HepG2 (cell line): ENCODE measurements at regions not wholly inside any gene's neighbourhood (a gene's known extent, or its start where the extent isn't known, plus 50 kb on each side); places are given as distances from the start of the nearest gene placed in this dataset.

ENCODE experiments used
- HOXA3 ChIP-seq: sonication (generic); formaldehyde crosslinking; IDR thresholded peaks from 2 replicates; pipeline ENCODE4 v1.5.0; 2020; ENCODE audit warnings: missing genetic modification reagents
- MEIS2 ChIP-seq: sonication (generic); formaldehyde crosslinking; IDR thresholded peaks from 2 replicates; pipeline ENCODE4 v1.9.0; 2021; ENCODE audit warnings: mild to moderate bottlenecking, missing genetic modification reagents
- MXD4 ChIP-seq: IDR thresholded peaks from 2 replicates; pipeline ENCODE4 v1.6.1; 2016; ENCODE audit warnings: mild to moderate bottlenecking, missing biosample characterization, missing genetic modification reagents
- RCOR2 ChIP-seq: IDR thresholded peaks from 2 replicates; pipeline ENCODE4 v1.6.1; 2016; ENCODE audit warnings: missing biosample characterization, missing genetic modification reagents
- REPIN1 ChIP-seq: sonication (generic); formaldehyde crosslinking; IDR thresholded peaks from 2 replicates; pipeline ENCODE4 v1.8.0; 2022; ENCODE audit warnings: missing genetic modification reagents, low read depth, mild to moderate bottlenecking, borderline replicate concordance
- REXO4 ChIP-seq: sonication (generic); formaldehyde crosslinking; IDR thresholded peaks from 2 replicates; pipeline ENCODE4 v1.8.0; 2022; ENCODE audit warnings: missing genetic modification reagents, mild to moderate bottlenecking, borderline replicate concordance
- SIX4 ChIP-seq: sonication (generic); formaldehyde crosslinking; IDR thresholded peaks from 2 replicates; pipeline ENCODE4 v1.4.0; 2020; ENCODE audit warnings: missing genetic modification reagents
- SNAPC4 ChIP-seq: sonication (generic); formaldehyde crosslinking; IDR thresholded peaks from 2 replicates; pipeline ENCODE4 v1.4.0; 2020; ENCODE audit warnings: mild to moderate bottlenecking, missing genetic modification reagents
- SP140L ChIP-seq: sonication (generic); formaldehyde crosslinking; IDR thresholded peaks from 2 replicates; pipeline ENCODE4 v1.4.0; 2020; ENCODE audit warnings: missing genetic modification reagents, borderline replicate concordance
- TAF15 ChIP-seq: fragments of 200-400 bp; formaldehyde crosslinking; IDR thresholded peaks from one replicate; pipeline ENCODE4 v1.6.1; 2018; ENCODE audit warnings: mild to moderate bottlenecking, low read depth, low read length; ENCODE audit not compliant: poor library complexity, severe bottlenecking
- TEAD3 ChIP-seq: optimal IDR thresholded peaks from 2 replicates; pipeline ENCODE3; 2016; ENCODE audit warnings: borderline replicate concordance
- YEATS2 ChIP-seq: sonication (generic); formaldehyde crosslinking; IDR thresholded peaks from 2 replicates; pipeline ENCODE4 v1.4.0; 2020; ENCODE audit warnings: missing genetic modification reagents, borderline replicate concordance
- ZBTB25 ChIP-seq: IDR thresholded peaks from 2 replicates; pipeline ENCODE4 v1.6.1; 2018; ENCODE audit warnings: missing genetic modification reagents
- ZFP41 ChIP-seq: sonication (generic); formaldehyde crosslinking; IDR thresholded peaks from 2 replicates; pipeline ENCODE4 v1.4.0; 2020; ENCODE audit warnings: mild to moderate bottlenecking, missing genetic modification reagents, borderline replicate concordance
- ZNF143 ChIP-seq: sonication (generic); formaldehyde crosslinking; IDR thresholded peaks from 2 replicates; pipeline ENCODE4 v1.4.0; 2020; ENCODE audit warnings: missing genetic modification reagents
- ZNF160 ChIP-seq: sonication (generic); formaldehyde crosslinking; IDR thresholded peaks from 2 replicates; pipeline ENCODE4 v1.8.0; 2022; ENCODE audit warnings: mild to moderate bottlenecking, inconsistent platforms, missing genetic modification reagents
- ZNF549 ChIP-seq: sonication (generic); formaldehyde crosslinking; IDR thresholded peaks from 2 replicates; pipeline ENCODE4 v1.5.0; 2020; ENCODE audit warnings: missing genetic modification reagents
- ZNF562 ChIP-seq: sonication (generic); formaldehyde crosslinking; IDR thresholded peaks from 2 replicates; pipeline ENCODE4 v1.8.0; 2022; ENCODE audit warnings: missing genetic modification reagents, borderline replicate concordance
- ZNF670 ChIP-seq: sonication (generic); formaldehyde crosslinking; IDR thresholded peaks from 2 replicates; pipeline ENCODE4 v1.8.0; 2022; ENCODE audit warnings: mild to moderate bottlenecking, missing genetic modification reagents, borderline replicate concordance
- ZNF891 ChIP-seq: sonication (generic); formaldehyde crosslinking; IDR thresholded peaks from 2 replicates; pipeline ENCODE4 v1.5.0; 2020; ENCODE audit warnings: mild to moderate bottlenecking, missing genetic modification reagents
- ZSCAN5A ChIP-seq: sonication (generic); formaldehyde crosslinking; IDR thresholded peaks from 2 replicates; pipeline ENCODE4 v1.8.0; 2022; ENCODE audit warnings: mild to moderate bottlenecking, missing genetic modification reagents, borderline replicate concordance
- TF ChIP-seq, protein P1 (sequence below): sonication (generic); formaldehyde crosslinking; IDR thresholded peaks from 2 replicates; pipeline ENCODE4 v1.4.0; 2020; ENCODE audit warnings: missing genetic modification reagents

GRCh38 chr2:16069933-16070647 is 129.7 kb downstream of the MYCN start (continued):
- TF ChIP-seq MEIS2 (CRISPR knock-in tag) (peak; percentile 46; the same call in 1 of the 2 replicates), ZNF562 (CRISPR knock-in tag) (no peak), ZNF891 (0 out of 2 replicates have a peak, but pooled peaks have one; percentile 23), ZBTB25 (no peak), ZSCAN5A (CRISPR knock-in tag) (peak; percentile 82; the same call in 1 of the 2 replicates), ZNF143 (CRISPR knock-in tag) (no peak), HOXA3 (CRISPR knock-in tag) (no peak; the same call in 1 of the 2 replicates), ZNF160 (CRISPR knock-in tag) (0 out of 2 replicates have a peak, but pooled peaks have one; percentile 37), REPIN1 (no peak; the same call in 1 of the 2 replicates), SIX4 (CRISPR knock-in tag) (peak; percentile 65), TEAD3 (CRISPR knock-in tag) (peak; percentile 83), SP140L (CRISPR knock-in tag) (no peak), SNAPC4 (CRISPR knock-in tag) (no peak), MXD4 (CRISPR knock-in tag) (no peak), ZFP41 (CRISPR knock-in tag) (peak; percentile 51; the same call in 1 of the 2 replicates), YEATS2 (CRISPR knock-in tag) (0 out of 2 replicates have a peak, but pooled peaks have one; percentile 15), RCOR2 (CRISPR knock-in tag) (peak; percentile 72; the same call in 1 of the 2 replicates), REXO4 (CRISPR knock-in tag) (no peak), ZNF670 (no peak), ZNF549 (CRISPR knock-in tag) (no peak), TAF15 (no peak)
- TF ChIP-seq, protein P1, sequence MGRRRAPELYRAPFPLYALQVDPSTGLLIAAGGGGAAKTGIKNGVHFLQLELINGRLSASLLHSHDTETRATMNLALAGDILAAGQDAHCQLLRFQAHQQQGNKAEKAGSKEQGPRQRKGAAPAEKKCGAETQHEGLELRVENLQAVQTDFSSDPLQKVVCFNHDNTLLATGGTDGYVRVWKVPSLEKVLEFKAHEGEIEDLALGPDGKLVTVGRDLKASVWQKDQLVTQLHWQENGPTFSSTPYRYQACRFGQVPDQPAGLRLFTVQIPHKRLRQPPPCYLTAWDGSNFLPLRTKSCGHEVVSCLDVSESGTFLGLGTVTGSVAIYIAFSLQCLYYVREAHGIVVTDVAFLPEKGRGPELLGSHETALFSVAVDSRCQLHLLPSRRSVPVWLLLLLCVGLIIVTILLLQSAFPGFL (CRISPR knock-in tag): no peak
